IPS-20b (cell line): ENCODE measurements at regions not wholly inside any gene's neighbourhood (a gene's known extent, or its start where the extent isn't known, plus 50 kb on each side); places are given as distances from the start of the nearest gene placed in this dataset.

Experiments used
- H3K27ac ChIP-seq: one replicate; pipeline ENCODE4 v1.5.1; 2013; ENCODE audit warnings: low read length
- H3K27me3 ChIP-seq: 2 replicates; pipeline ENCODE4 v1.6.1; 2013; ENCODE audit warnings: mild to moderate bottlenecking, low read length, inconsistent platforms; ENCODE audit not compliant: insufficient read depth
- H3K36me3 ChIP-seq: 2 replicates; pipeline ENCODE4 v1.6.1; 2013; ENCODE audit warnings: low read depth, mild to moderate bottlenecking, inconsistent platforms, low read length, moderate library complexity; ENCODE audit not compliant: insufficient read depth
- H3K4me1 ChIP-seq: 2 replicates; pipeline ENCODE4 v1.6.1; 2013; ENCODE audit warnings: mild to moderate bottlenecking, control low read depth, inconsistent platforms, low read length, moderate library complexity; ENCODE audit not compliant: insufficient read depth
- H3K4me3 ChIP-seq: 2 replicates; pipeline ENCODE4 v1.5.1; 2013; ENCODE audit warnings: mild to moderate bottlenecking, low read length, inconsistent platforms
- H3K9ac ChIP-seq: 2 replicates; pipeline ENCODE4 v1.6.1; 2013; ENCODE audit warnings: low read depth, mild to moderate bottlenecking, inconsistent platforms, low read length, moderate library complexity
- H3K9me3 ChIP-seq: 2 replicates; pipeline ENCODE4 v1.6.1; 2013; ENCODE audit warnings: mild to moderate bottlenecking, low read depth, low read length, inconsistent platforms; ENCODE audit not compliant: insufficient read depth

- no peak overlapping the region for H3K4me3 ChIP-seq
- no peak overlapping the region for H3K27ac ChIP-seq
- no peak overlapping the region for H3K9ac ChIP-seq
- no peaks in the 10 kb centered on the region for H3K36me3 ChIP-seq
- no peaks in the 10 kb centered on the region for H3K9me3 ChIP-seq
- H3K27me3 ChIP-seq, result no peaks in the 10 kb centered on the region
- H3K4me1 ChIP-seq, result no peaks in the 10 kb centered on the region
These were observed 1101.7 kb upstream of the EYS start for GRCh38 chr6:66808771-66809170.

GRCh38 chr6:66796987-66797386 lies 1090.0 kb upstream of the EYS start:
- Histone ChIP-seq H3K27ac (no peak overlapping the region), H3K9ac (no peak overlapping the region), H3K9me3 (no peaks in the 10 kb centered on the region), H3K36me3 (no peaks in the 10 kb centered on the region), H3K4me3 (no peak overlapping the region), H3K27me3 (no peaks in the 10 kb centered on the region), H3K4me1 (no peaks in the 10 kb centered on the region)

- Histone ChIP-seq H3K36me3 (no peaks in the 10 kb centered on the region), H3K27me3 (no peaks in the 10 kb centered on the region), H3K9me3 (no peaks in the 10 kb centered on the region)
These were observed 1081.6 kb upstream of the EYS start for GRCh38 chr6:66788579-66788978.

GRCh38 chr6:66772800-66773199 lies 1065.8 kb upstream of the EYS start:
- Histone ChIP-seq H3K9ac (no peak overlapping the region), H3K27me3 (no peaks in the 10 kb centered on the region), H3K4me3 (no peak overlapping the region), H3K4me1 (no peaks in the 10 kb centered on the region), H3K27ac (no peak overlapping the region), H3K9me3 (peaks cover 12% of the 10 kb centered on the region), H3K36me3 (no peaks in the 10 kb centered on the region)

More at GRCh38 chr6:66788579-66788978, 1081.6 kb upstream of the EYS start:
- H3K4me1 ChIP-seq, result no peaks in the 10 kb centered on the region
- no peak overlapping the region for H3K4me3 ChIP-seq
- no peak overlapping the region for H3K9ac ChIP-seq
- H3K27ac ChIP-seq, result no peak overlapping the region

GRCh38 chr6:66771626-66772025 lies 1064.6 kb upstream of the EYS start:
- no peak overlapping the region for H3K9ac ChIP-seq
- no peak overlapping the region for H3K27ac ChIP-seq
- H3K4me3 ChIP-seq, result no peak overlapping the region
- H3K4me1 ChIP-seq, result no peaks in the 10 kb centered on the region
- H3K9me3 ChIP-seq, result peaks cover 8% of the 10 kb centered on the region
- H3K36me3 ChIP-seq, result no peaks in the 10 kb centered on the region
- H3K27me3 ChIP-seq, result no peaks in the 10 kb centered on the region

DNA sequence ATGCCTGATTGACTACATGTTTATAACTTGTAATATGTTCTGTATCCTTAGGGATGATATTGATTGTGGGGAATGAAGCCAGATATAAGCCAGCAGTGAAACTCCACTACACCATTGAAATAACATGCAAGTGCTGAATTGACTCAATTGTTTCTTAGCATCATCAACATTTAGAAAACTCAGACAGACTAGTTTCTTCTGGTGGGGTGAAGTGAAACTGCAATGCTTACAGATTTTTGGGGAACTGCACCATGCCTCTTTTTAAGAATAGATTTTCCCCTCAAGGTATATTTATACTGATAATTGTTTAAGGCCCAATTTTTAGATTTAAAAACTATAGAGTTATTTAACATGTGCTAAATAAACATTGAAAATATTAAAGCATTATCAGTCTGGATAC lies 1044.6 kb upstream of the EYS start:
- no peak overlapping the region for H3K9ac ChIP-seq
- H3K4me3 ChIP-seq, result no peak overlapping the region
- H3K9me3 ChIP-seq, result no peaks in the 10 kb centered on the region
- H3K27ac ChIP-seq, result no peak overlapping the region
- no peaks in the 10 kb centered on the region for H3K36me3 ChIP-seq
- no peaks in the 10 kb centered on the region for H3K4me1 ChIP-seq
- no peaks in the 10 kb centered on the region for H3K27me3 ChIP-seq

- H3K27ac ChIP-seq, result no peak overlapping the region
- peaks cover 3% of the 10 kb centered on the region; the same call in 1 of the 2 replicates for H3K4me1 ChIP-seq
- H3K36me3 ChIP-seq, result no peaks in the 10 kb centered on the region
- H3K9ac ChIP-seq, result no peak overlapping the region
- no peaks in the 10 kb centered on the region for H3K27me3 ChIP-seq
- H3K4me3 ChIP-seq, result no peak overlapping the region
- H3K9me3 ChIP-seq, result no peaks in the 10 kb centered on the region
These were observed 1033.3 kb upstream of the EYS start for GRCh38 chr6:66740346-66740745.

- Histone ChIP-seq H3K9ac (no peak overlapping the region), H3K4me3 (no peak overlapping the region), H3K9me3 (no peaks in the 10 kb centered on the region), H3K4me1 (peaks cover 7% of the 10 kb centered on the region; the same call in 1 of the 2 replicates), H3K36me3 (no peaks in the 10 kb centered on the region), H3K27ac (no peak overlapping the region), H3K27me3 (no peaks in the 10 kb centered on the region)
These were observed 1028.3 kb upstream of the EYS start for GRCh38 chr6:66735106-66735890.

DNA sequence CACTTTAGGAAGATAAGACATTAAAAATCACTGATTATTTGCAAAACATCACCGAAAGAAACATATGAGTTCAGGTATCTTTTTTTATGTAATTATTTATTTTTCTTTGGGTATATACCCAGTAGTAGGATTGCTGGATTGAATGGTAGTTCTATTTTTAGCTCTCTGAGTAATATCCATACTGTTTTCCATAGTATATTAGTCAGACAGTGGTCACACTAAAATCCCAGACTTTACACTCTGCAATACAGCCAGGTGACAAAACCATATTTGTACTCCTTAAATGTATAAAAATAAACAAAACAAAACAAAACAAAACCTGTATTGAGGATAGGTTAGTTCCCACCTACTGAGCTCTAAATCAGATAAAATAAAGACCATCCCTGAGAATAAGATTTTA lies 1024.3 kb upstream of the EYS start:
- Histone ChIP-seq H3K4me3 (no peak overlapping the region), H3K27ac (no peak overlapping the region), H3K4me1 (peaks cover 7% of the 10 kb centered on the region; the same call in 1 of the 2 replicates), H3K9me3 (no peaks in the 10 kb centered on the region), H3K27me3 (no peaks in the 10 kb centered on the region), H3K36me3 (no peaks in the 10 kb centered on the region), H3K9ac (no peak overlapping the region)

- Histone ChIP-seq H3K9me3 (no peaks in the 10 kb centered on the region), H3K36me3 (no peaks in the 10 kb centered on the region), H3K4me1 (no peaks in the 10 kb centered on the region), H3K4me3 (no peak overlapping the region), H3K27me3 (no peaks in the 10 kb centered on the region), H3K9ac (no peak overlapping the region), H3K27ac (no peak overlapping the region)
These were observed 1018.6 kb upstream of the EYS start for GRCh38 chr6:66725670-66726069.

GRCh38 chr6:66717801-66718200 lies 1010.8 kb upstream of the EYS start:
- no peaks in the 10 kb centered on the region for H3K27me3 ChIP-seq
- H3K9me3 ChIP-seq, result no peaks in the 10 kb centered on the region
- no peak overlapping the region for H3K27ac ChIP-seq
- no peak overlapping the region for H3K4me3 ChIP-seq
- no peaks in the 10 kb centered on the region for H3K4me1 ChIP-seq
- H3K9ac ChIP-seq, result no peak overlapping the region
- no peaks in the 10 kb centered on the region for H3K36me3 ChIP-seq

DNA sequence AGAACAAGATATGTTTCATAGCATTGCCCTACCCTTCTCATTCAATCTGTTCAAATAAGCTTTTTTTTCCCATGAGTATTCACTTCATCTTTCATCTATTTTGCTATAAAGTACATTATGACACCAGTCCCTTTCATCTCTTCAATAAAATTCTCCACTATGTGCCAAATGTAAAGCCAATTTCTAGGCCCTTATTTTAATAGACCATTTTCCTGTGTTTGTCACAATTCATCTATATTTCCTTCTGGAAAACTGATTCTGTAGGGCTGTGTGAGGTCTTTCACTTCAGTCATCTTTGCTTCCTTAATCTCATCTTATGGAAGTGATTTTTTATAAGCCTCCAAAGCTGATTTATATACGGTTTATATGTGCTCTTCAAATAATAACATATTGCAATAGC lies 992.4 kb upstream of the EYS start:
- no peak overlapping the region for H3K4me3 ChIP-seq
- no peaks in the 10 kb centered on the region for H3K27me3 ChIP-seq
- no peaks in the 10 kb centered on the region for H3K36me3 ChIP-seq
- H3K9ac ChIP-seq, result no peak overlapping the region
- H3K27ac ChIP-seq, result no peak overlapping the region
- no peaks in the 10 kb centered on the region for H3K4me1 ChIP-seq
- H3K9me3 ChIP-seq, result peaks cover 6% of the 10 kb centered on the region; the same call in 1 of the 2 replicates
